Fibroblast of skin of right biceps (primary cell): ENCODE measurements at regions not wholly inside any gene's neighbourhood (a gene's known extent, or its start where the extent isn't known, plus 50 kb on each side); places are given as distances from the start of the nearest gene placed in this dataset.

ENCODE experiments used
- DNase-seq: peaks from one replicate; pipeline ENCODE4 v3.0.0-alpha.2; 2013

DNA sequence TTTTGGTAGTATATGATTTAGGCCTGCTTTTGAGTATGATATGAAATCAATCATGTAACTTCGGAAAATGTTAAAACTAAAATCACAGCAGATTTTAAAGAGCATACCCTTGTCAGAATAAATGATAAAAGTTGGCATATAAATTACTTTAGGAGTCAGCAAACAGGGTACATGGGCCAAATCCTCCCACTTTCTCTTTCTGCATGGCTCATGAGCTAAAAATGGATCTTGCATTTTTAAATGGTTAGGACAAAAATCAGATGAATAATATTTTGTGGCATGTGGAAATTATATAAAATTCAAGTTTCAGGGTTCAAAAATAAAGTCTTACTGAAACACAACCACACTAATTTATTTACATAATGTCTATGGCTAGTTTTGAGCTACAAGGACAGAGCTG is 214.9 kb downstream of the GASK1B start:
- no peak for DNase-seq

DNA sequence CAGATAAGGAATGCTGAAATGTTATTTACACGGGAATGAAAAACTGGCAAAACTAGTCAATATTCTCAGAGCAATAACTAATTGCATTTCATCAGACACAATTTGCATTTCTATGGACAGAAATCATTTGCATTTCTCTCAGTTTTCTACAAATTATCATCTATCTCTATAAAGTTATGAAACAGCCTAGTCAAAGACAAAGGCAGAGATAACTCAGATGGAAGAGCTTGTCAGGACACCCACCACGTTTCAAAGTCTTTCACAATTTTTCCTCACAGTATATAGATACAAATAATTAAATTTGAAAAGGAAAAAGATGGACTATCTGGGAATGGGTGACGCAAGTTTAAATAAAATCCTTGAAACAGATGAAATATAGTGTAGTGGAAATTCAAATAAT is 230.8 kb downstream of the GASK1B start:
- no peak for DNase-seq

DNA sequence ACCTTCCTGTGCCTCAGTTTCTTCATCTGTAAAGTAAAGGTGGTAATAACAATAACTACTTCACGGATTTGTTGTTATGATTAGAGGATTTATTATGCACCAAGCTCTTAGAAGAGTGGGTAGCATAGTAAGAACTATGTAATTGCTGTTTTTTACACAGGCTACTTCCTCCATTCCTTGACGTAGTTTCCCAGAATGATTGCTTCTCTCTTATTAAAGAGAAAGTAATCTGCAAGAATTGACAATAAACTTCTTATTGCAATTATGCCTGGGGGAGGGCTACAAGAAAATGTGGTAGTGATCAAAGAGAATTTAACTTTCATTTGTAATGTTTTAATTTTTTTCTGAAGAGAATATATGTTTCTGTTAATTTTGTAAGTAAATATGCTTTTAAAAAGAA is 238.7 kb downstream of the GASK1B start:
- no peak for DNase-seq

DNA sequence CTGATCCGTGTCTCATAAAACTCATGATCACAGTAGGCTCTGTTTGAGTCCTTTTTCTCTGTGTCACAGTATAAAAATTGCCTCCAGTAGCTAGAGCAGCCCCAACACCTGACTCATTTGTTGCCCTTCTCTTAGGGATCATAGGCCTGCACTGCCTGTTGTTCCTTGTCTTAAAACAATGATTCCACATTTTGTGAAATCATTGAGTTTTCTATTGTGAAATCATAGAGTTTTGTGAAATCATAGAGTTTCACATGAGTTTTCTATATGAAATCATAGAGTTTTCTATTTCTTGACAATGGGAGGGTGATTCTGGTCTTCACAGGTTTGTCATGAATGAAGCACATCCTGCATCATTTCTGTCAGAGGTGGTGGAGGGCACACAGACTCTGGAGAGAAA is 239.9 kb downstream of the GASK1B start:
- DNase-seq = no peak

DNA sequence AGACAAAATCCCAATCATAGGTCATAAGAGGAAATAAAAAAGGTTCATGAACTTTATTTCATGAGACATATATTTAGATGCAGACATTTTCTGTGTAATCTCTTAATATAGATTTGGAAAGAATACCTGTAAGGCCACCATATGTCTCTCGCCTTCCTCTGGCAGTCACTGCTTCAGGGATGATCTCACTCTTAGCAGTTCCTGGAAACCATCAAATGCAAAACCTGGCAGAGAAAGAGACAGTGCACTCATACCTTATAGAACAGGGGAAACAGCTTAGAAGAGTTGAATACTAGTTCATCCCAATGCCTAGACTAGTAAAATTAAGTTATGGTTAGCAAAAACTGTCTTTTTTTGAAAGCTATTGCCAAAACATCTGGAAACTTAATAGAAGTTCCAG is 243.3 kb downstream of the GASK1B start:
- DNase-seq = no peak

DNA sequence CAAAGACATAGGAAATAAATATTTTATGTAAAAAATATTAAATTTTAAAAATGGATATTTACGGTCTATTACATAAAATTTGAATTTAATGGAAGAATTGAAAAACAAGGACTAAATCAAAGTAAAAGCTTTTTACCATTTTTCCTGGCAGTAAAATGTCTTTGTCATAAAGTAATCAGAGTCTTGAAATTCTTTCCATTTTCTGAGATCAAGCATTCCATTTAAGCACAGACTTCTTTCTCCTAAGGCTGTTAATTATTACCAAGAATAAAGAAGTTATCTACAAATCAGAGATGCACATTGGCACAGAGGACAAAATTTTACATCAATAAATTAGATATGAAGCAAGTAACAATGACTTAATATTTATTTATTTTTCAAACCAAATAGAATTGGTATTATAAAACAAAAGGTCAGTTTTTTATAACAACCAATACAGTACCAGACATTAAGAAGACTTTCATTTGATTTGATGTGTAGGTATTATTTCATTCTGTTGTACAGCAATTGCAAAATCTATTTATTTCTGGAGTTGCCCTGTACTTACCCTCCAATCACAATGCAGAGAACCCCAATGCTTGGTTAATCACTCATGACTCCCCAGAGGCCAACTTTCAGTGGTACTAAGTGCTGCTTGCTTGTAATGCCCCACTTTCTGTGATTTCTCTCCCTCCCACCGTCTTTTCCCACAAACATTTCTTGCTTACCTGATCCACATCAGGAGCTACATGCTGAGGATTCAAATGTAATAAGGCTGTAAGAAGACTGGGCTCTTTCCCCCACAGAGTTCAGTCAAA is 254.6 kb downstream of the GASK1B start:
- DNase-seq = no peak

DNA sequence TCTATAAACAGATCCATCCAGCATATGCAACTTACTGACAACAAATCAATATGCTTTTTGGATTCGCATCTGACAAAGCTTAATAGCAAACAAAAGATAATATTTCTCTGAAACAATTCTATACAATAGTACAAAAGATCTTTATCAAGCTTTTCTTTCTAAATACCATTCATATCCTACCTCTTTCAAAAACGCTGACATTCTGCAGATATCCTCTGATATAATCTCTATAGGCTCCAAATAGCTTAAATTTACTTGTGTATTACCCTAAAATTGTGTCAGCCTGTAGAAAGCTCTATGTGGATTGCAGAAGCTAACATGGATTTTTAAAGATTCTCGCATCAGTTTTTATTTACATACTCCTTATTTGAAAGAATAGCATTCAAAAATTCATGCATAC is 260.6 kb downstream of the GASK1B start:
- no peak for DNase-seq

DNA sequence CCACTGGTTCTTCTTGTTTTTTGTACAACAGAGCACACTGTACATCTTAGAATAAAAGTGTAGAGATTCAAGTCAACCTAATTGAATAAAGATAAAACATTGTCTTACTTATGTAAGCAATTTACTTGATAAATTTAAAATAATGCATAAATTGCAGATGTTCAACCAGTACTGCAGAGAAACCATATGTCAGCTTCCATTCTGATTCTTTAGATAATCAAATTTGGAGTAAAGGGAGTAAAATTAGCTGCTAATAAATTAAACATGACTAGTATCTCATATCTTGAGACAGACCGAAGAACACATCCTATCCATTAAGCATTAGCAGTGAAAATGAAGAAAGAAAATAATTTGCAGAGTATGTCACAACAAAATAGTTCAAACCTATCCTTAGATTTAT is 261.2 kb downstream of the GASK1B start:
- DNase-seq = no peak

DNA sequence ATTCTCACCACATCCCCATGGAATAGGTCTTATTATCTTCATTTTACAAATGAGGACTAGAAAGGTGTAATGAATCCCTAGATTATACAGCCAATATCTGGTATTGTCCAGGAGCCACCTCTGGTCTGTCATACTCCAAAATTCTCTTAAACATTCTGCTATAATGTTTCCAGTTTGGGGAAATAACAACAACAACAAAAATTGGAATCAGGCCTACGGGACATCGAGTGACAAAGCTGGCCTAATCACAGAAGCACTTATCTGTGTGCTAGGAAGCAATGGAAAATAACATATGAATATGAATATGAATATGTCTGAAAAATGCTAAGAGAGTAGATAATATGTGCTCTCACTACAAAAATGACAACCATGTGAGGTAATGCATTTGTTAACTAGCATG is 264.1 kb downstream of the GASK1B start:
- DNase-seq = no peak

DNA sequence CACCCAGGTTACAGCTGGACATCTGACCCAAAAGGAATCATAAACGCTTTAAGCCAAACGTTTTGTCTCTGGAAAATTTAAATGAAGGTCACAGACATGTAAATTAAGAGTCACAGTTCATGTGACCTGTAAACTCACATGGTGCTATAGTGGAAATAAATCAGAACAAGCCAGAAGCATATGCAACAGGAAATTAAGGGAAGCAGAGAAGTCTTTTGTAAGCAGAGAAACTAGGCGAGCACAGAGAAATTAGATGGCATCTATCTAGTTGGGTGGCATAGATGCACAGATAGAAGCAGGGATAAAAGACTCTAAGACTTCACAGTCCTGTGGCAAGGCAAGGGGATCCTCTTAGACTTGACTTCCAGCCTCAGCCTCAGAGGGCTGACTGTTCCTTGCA is 264.8 kb downstream of the GASK1B start:
- DNase-seq = no peak

DNA sequence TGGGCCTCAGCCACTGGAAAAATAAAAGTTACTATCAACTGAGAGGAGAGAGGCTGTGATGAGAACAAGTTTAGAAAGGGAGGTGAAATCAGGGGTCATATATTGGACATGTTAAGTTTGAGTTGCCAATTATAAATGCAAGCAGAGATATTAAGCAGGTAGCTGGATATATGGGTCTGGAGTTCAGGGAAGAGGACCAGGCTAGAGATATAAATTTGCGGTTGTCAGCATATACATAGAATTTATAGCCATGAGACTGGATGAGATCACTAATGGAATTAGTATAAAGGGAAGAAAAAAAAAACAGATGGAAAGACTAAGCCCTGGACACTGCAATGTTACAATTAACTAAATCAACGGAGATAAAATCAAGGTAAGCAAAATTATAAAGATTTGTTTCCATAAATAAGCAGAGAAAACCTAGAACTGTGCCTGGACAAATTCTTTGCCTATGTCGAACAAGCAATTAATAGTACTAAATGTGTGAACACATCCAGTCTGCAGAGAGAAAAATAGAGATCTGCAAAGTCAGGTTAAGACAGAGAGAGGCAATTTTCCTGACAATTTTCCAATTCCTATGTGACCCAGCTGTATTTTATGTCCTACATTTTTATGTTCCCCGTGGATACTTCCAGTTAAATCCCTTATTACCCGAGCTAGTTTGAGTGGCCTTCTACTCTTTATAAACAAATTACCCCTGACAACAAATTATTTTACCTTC is 265.4 kb downstream of the GASK1B start:
- no peak for DNase-seq

DNA sequence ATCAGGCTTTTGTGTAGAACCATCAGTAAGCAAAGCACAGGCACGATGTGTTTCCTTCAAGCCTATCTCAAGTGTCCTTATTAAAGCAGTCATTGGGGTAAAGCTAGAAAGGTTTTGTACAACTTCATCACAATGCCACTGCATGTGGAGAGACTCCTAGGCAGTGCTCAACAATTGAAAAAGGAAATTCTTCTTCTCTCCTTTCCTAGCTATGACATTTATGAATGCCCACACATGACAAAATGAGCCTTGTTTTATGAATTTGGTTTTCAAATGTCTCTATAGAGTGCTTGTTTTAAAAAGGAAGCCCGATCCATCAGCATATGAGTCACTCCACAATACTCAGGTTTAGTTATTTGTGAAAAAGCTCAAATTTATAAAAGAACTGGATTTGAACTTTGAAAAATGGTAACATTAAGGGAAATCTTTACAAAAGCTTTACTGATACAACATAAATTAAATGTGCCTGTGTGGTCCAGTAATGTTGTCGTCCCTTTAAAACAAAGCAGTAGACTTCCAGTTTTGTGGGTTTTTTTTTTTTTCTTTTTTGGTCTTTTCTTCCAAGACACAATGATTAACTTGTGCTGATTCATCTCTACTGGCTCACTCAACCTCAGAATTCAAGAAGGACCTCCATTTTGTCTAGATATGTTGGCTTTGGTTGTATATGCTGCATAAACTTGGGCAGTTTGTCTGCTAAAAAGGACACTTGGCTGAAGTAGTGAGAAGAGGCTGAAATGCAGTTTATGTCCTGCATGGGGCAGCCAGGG is 273.8 kb downstream of the GASK1B start:
- DNase-seq = no peak

DNA sequence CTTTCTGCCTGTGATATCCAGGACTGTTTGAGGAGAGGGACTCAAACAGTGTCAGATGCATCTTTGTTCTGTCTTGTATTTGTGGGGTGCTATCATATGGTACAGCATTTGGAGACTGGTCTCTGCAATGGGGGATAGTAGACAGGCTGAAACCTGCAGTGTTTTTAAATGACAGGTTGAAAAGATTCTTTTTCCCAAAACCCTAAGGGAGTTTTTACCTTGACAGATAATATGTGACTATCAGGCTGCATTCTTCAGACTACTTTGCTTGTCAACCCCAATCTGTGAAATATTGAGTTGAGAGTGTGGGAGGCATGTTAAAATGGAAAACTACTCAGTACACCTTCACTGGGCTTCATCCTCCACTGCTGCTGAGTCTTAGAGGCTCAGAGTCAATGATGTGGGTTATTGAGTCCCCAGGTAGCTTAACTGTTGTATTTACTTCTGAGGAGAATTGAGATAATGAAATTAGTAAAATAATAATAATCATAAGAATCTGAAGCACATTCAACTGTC is 274.9 kb downstream of the GASK1B start:
- no peak for DNase-seq

DNA sequence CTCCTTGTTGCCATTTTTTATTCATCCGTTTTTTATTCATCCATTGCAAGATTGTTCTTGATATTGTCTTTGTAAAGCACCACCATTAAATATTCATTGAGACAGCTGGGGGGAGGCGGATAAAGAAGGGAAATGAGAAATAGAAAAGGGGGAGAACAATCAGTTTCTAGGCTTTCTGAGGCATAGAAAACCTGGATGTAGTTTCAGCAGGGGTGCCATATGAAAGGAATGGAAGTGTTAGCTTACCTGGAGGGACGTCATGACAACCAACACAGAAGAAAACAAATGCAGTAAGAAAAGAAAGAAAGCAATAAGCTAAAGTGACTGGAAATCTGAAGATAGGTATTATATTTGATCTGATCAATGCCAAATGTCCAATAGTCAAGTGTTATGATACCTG is 276.1 kb downstream of the GASK1B start:
- DNase-seq = no peak

DNA sequence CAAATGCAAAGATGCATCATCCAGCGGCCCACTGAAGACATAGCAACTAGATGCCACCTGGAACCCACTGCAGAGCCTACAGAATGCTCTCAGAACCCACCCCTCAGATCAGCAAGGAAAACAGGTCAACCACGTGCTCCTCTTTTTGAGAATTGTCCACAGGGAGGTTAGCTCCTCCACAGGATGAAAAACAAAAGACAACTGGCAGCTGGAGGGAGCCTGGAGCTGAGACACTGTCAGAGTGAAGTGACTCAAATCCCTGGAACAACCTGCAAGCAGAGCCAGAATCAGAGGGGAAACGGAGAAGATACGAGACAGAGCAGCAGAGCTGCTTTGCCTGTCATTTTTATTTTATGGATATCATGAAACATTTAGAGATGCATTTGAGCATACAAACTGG is 277.6 kb downstream of the GASK1B start:
- no peak for DNase-seq

DNA sequence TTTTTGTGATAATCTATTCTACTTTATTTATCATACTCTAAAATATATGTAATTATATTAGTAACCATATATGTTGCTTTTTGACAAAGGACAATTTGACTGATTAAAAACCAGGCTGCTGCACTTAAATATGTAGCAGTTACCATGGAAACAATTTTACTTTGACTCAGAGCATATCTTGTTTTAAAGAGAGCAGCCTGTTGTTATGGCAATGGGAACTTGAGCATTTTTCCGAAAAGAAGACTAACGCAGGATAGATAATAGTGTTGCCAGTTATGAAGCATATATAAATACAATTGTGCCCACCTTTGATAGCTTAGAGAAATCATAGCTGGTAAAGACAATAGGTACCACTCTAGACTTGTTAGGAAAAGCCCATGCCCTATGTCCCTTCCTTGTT is 283.0 kb downstream of the GASK1B start:
- no peak for DNase-seq

DNA sequence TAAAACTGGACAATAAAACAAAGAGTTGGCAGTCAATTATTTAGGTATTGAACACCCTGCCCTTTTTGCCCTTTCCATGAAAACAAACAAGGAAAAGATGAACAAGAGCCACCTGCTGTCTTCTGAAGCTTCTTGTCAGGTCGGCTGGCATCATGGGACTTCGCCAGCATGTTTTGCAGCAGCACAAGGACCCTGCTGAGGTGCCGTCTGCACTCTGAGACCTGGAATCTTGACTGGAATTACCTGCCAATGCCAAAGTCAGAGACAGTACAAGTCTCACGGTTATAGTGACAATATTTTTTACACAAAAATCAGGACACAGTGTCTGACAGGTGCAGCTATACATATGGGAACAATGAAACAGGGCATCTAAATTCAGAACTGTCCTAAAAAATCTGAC is 284.5 kb downstream of the GASK1B start:
- DNase-seq = no peak

DNA sequence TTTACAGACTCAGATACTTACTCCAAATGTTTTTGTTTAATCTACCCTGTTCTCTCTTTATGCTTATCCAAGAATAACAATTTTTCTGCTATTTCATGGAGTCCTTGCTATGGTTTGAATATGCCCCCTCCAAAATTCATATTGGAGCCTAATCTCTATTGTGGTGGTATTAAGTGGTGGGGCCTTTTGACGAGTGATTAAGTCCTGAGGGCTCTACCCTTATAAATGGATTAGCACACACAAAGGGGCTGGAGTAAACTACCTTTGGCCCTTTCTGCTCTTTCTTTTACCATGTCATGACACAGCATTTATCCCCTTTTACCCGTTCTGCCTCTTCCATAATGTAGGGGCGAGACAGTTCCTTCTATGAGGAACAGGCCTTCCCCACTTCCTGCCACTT is 285.5 kb downstream of the GASK1B start:
- no peak for DNase-seq

DNA sequence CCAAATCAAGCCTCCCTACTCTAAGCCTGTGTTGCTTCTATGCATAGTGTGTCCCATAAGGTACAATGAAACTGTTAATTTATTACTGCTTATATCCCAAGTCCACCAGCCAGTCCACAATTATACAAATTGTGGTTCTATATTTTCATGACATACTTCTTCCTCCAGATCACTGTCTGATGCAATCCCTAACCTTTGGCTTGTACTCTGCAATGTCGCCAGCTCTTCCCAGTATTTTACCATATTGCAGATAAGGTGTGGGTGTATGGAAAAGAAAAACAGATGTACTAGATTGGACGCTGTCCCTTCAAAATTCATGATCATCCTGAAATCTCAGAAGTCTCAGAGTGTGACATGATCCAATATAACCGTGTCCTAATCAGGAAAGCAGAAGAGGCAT is 286.2 kb downstream of the GASK1B start:
- DNase-seq = no peak

DNA sequence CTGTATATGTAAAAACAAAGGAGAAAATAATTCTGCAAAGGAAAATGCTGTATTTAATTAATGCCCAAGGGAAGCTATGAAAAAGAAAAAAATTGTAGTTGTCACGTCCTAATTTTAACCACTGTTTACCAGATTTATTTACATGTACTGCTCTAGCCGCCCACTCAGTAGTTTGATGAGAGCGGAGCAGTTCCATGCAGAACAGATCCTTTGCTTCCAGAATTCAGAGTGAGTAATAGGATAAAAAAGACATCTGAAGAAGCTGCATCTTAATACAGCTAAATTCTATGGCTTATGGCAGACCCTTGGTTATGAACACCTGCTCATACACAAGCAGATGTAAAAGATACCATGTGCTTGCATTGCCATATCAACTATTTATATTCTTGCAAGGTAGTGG is 287.0 kb downstream of the GASK1B start:
- no peak for DNase-seq

DNA sequence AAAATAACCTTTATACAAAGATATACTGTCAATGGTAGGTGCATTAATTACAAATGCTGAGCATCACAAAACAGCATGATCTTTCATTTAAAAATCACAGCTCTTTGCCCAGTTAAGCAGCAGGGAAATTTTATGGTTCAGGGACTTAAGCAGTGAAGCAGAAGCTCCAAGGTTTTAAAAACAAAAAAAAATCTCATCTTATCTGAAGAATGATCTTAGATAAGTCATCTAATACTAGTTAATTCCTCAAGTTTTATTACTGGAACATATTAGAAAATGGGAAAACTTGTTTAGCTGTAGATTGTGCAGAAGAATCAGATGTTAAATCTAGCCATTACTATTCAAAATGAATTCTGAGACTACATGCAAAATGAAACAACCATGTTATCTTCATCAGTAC is 289.9 kb downstream of the GASK1B start:
- DNase-seq = no peak

DNA sequence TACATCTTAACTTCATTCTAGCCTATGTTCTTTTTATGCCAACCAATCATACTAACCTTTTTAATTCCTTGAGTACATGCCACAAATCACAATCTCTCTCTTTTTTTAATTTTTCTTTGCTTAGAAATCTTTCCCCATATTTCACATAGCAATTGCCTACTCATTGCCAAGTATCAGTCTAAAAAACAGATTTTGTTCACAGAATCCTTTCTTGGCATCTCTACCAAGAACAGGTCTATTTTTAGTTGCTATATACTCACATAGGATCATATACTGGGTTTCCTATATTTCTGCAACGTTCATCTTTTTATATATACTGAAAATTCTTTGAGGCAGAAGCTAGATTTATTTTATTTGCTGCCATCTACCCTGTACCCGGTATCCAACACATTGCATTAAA is 292.1 kb downstream of the GASK1B start:
- no peak for DNase-seq

DNA sequence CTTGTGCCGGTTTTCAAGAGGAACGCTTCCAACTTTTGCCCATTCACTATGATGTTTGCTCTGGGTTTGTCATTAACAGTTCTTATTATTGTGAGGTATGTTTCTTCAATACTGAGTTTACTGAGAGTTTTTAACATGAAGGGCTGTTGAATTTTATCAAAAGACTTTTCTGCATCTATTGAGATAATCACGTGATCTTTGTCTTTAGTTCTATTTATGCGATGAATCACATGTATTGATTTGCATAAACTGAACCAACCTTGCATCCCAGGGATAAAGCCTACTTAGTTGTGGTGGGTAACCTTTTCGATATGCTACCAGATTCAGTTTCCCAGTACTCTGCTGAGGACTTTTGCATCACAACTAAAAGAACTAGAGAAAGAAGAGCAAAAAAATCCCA is 318.0 kb downstream of the GASK1B start:
- DNase-seq = no peak

DNA sequence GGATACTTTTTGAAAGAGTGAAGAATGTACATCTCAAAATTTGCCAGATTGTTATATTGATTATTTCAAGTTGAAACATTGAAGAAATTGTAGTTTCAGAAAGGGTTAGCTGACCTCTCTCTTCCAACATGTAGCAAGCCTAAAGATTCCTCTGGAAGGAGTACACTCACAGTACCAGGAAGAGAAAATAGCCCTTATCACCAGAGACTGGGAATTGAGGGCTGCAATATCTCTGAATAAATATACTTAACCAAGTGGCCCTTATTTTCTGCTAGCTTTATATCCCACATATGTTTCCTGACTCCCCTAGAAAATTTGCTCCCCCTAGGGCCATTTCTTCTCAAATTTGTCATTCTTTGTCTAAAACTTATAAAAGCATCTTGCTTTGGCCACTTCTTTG is 332.2 kb downstream of the GASK1B start:
- no peak for DNase-seq
